C4-2B (cell line): ENCODE measurements at regions not wholly inside any gene's neighbourhood (a gene's known extent, or its start where the extent isn't known, plus 50 kb on each side); places are given as distances from the start of the nearest gene placed in this dataset.

Source experiments
- ZFX ChIP-seq: fragments of 450-650 bp; IDR thresholded peaks from 2 replicates; pipeline ENCODE4 v1.6.1; 2017
- TF ChIP-seq, protein P1 (sequence below): fragments of 450-650 bp; conservative IDR thresholded peaks from 2 replicates; pipeline ENCODE4 v1.5.1; 2017; ENCODE audit warnings: mild to moderate bottlenecking

DNA sequence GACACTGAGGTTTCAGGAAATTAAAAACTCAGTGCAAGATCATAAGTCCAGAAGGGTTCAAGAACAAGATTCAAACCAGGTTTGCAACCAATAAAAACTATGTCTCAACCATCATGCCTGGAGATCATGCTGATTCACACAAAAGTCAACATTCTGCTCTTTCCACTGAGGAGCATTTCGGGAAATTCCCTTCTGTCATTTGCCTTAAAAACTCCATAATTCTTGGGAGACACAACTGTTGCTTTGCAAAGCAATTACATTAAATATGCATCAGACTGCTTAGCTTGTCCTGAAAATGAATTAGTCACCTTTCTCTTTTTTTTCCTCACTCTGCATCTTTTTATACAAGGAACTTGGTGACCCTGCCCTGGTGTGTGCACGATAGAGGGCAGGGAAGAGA lies 275.9 kb upstream of the ZNF462 start:
- TF ChIP-seq, protein P1, sequence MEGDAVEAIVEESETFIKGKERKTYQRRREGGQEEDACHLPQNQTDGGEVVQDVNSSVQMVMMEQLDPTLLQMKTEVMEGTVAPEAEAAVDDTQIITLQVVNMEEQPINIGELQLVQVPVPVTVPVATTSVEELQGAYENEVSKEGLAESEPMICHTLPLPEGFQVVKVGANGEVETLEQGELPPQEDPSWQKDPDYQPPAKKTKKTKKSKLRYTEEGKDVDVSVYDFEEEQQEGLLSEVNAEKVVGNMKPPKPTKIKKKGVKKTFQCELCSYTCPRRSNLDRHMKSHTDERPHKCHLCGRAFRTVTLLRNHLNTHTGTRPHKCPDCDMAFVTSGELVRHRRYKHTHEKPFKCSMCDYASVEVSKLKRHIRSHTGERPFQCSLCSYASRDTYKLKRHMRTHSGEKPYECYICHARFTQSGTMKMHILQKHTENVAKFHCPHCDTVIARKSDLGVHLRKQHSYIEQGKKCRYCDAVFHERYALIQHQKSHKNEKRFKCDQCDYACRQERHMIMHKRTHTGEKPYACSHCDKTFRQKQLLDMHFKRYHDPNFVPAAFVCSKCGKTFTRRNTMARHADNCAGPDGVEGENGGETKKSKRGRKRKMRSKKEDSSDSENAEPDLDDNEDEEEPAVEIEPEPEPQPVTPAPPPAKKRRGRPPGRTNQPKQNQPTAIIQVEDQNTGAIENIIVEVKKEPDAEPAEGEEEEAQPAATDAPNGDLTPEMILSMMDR, result no peak
- no peak for TF ChIP-seq ZFX
